ENCODE measurements at regions not wholly inside any gene's neighbourhood (a gene's known extent, or its start where the extent isn't known, plus 50 kb on each side); places are given as distances from the start of the nearest gene placed in this dataset.
"Not testable (repeated sequence)": the region's sequence is repeated elsewhere in the genome, so short reads cannot be mapped to it uniquely, and the experiment has no call there.

GRCh38 chr10:38386869-38387268 lies 292.7 kb downstream of the ZNF37A start:
- ATAC-seq (replicated peaks; ENCODE audit: extremely low read depth, poor library complexity, severe bottlenecking); H3K9me3 Mint-ChIP-seq; H3K4me1 Mint-ChIP-seq; H3K27ac Mint-ChIP-seq (ENCODE audit: low read depth); H3K36me3 Mint-ChIP-seq (ENCODE audit: insufficient read depth); DNase-seq (ENCODE audit: low spot score in 2 of 2); H3K4me3 Mint-ChIP-seq; H3K27me3 Mint-ChIP-seq: not testable (repeated sequence)

- H3K27ac Mint-ChIP-seq (ENCODE audit: low read depth); H3K36me3 Mint-ChIP-seq (ENCODE audit: insufficient read depth); ATAC-seq (replicated peaks; ENCODE audit: extremely low read depth, poor library complexity, severe bottlenecking); H3K4me3 Mint-ChIP-seq; H3K27me3 Mint-ChIP-seq; H3K4me1 Mint-ChIP-seq; H3K9me3 Mint-ChIP-seq: not testable (repeated sequence)
- peak in 1 of 2 donors; percentile 25 for DNase-seq (ENCODE audit: low spot score in 2 of 2)
These were observed 296.6 kb downstream of the ZNF37A start for GRCh38 chr10:38390725-38391124.

- not testable (repeated sequence) for H3K36me3 Mint-ChIP-seq (ENCODE audit: insufficient read depth); H3K27ac Mint-ChIP-seq (ENCODE audit: low read depth); DNase-seq (ENCODE audit: low spot score in 2 of 2); H3K4me3 Mint-ChIP-seq; ATAC-seq (replicated peaks; ENCODE audit: extremely low read depth, poor library complexity, severe bottlenecking); H3K9me3 Mint-ChIP-seq; H3K27me3 Mint-ChIP-seq; H3K4me1 Mint-ChIP-seq
These were observed 301.3 kb downstream of the ZNF37A start for GRCh38 chr10:38395465-38395864.

- H3K4me1 Mint-ChIP-seq; H3K27ac Mint-ChIP-seq (ENCODE audit: low read depth); H3K27me3 Mint-ChIP-seq; H3K4me3 Mint-ChIP-seq; H3K36me3 Mint-ChIP-seq (ENCODE audit: insufficient read depth); DNase-seq (ENCODE audit: low spot score in 2 of 2); H3K9me3 Mint-ChIP-seq; ATAC-seq (replicated peaks; ENCODE audit: extremely low read depth, poor library complexity, severe bottlenecking): not testable (repeated sequence)
These were observed 302.2 kb downstream of the ZNF37A start for GRCh38 chr10:38396178-38396954.

GRCh38 chr10:38401565-38401964 lies 307.4 kb downstream of the ZNF37A start:
- not testable (repeated sequence) for ATAC-seq (replicated peaks; ENCODE audit: extremely low read depth, poor library complexity, severe bottlenecking); DNase-seq (ENCODE audit: low spot score in 2 of 2); H3K4me1 Mint-ChIP-seq; H3K9me3 Mint-ChIP-seq; H3K27me3 Mint-ChIP-seq
- Mint-ChIP-seq H3K36me3 (ENCODE audit: insufficient read depth) (peaks cover 11% of the 10 kb centered on the region), H3K27ac (ENCODE audit: low read depth) (peak overlapping the region; percentile 94), H3K4me3 (peak overlapping the region; percentile 89)

- H3K27me3 Mint-ChIP-seq, H3K9me3 Mint-ChIP-seq, H3K4me1 Mint-ChIP-seq: not testable (repeated sequence)
- H3K4me3 Mint-ChIP-seq: peak overlapping the region; percentile 89
- H3K36me3 Mint-ChIP-seq (ENCODE audit: insufficient read depth): peaks cover 11% of the 10 kb centered on the region
- ATAC-seq (replicated peaks; ENCODE audit: extremely low read depth, poor library complexity, severe bottlenecking) (peak; percentile 96), DNase-seq (ENCODE audit: low spot score in 2 of 2) (peak; percentile 79 to 91)
- peak overlapping the region; percentile 94 for H3K27ac Mint-ChIP-seq (ENCODE audit: low read depth)
These were observed 308.6 kb downstream of the ZNF37A start for GRCh38 chr10:38402442-38403346.

- H3K4me1 Mint-ChIP-seq; H3K27me3 Mint-ChIP-seq; ATAC-seq (replicated peaks; ENCODE audit: extremely low read depth, poor library complexity, severe bottlenecking); DNase-seq (ENCODE audit: low spot score in 2 of 2); H3K9me3 Mint-ChIP-seq; H3K36me3 Mint-ChIP-seq (ENCODE audit: insufficient read depth): not testable (repeated sequence)
- peak overlapping the region; percentile 89 for H3K4me3 Mint-ChIP-seq
- peak overlapping the region; percentile 94 for H3K27ac Mint-ChIP-seq (ENCODE audit: low read depth)
These were observed 309.4 kb downstream of the ZNF37A start for GRCh38 chr10:38403347-38404117.

- DNase-seq (ENCODE audit: low spot score in 2 of 2); H3K27ac Mint-ChIP-seq (ENCODE audit: low read depth); H3K9me3 Mint-ChIP-seq; H3K4me3 Mint-ChIP-seq; H3K27me3 Mint-ChIP-seq; ATAC-seq (replicated peaks; ENCODE audit: extremely low read depth, poor library complexity, severe bottlenecking); H3K4me1 Mint-ChIP-seq: not testable (repeated sequence)
- peaks cover 10% of the 10 kb centered on the region for H3K36me3 Mint-ChIP-seq (ENCODE audit: insufficient read depth)
These were observed 329.5 kb downstream of the ZNF37A start for GRCh38 chr10:38423634-38424033.

GRCh38 chr10:38430242-38430641 lies 336.1 kb downstream of the ZNF37A start:
- H3K9me3 Mint-ChIP-seq; H3K4me3 Mint-ChIP-seq; H3K36me3 Mint-ChIP-seq (ENCODE audit: insufficient read depth); H3K4me1 Mint-ChIP-seq; ATAC-seq (replicated peaks; ENCODE audit: extremely low read depth, poor library complexity, severe bottlenecking); H3K27ac Mint-ChIP-seq (ENCODE audit: low read depth); H3K27me3 Mint-ChIP-seq; DNase-seq (ENCODE audit: low spot score in 2 of 2): not testable (repeated sequence)

GRCh38 chr10:38437359-38437758 lies 343.2 kb downstream of the ZNF37A start:
- DNase-seq (ENCODE audit: low spot score in 2 of 2); H3K36me3 Mint-ChIP-seq (ENCODE audit: insufficient read depth); H3K4me3 Mint-ChIP-seq; H3K4me1 Mint-ChIP-seq; H3K27ac Mint-ChIP-seq (ENCODE audit: low read depth); H3K9me3 Mint-ChIP-seq; ATAC-seq (replicated peaks; ENCODE audit: extremely low read depth, poor library complexity, severe bottlenecking); H3K27me3 Mint-ChIP-seq: not testable (repeated sequence)

GRCh38 chr10:38448614-38449355 lies 354.6 kb downstream of the ZNF37A start:
- H3K36me3 Mint-ChIP-seq (ENCODE audit: insufficient read depth); H3K27ac Mint-ChIP-seq (ENCODE audit: low read depth); H3K9me3 Mint-ChIP-seq; H3K27me3 Mint-ChIP-seq; DNase-seq (ENCODE audit: low spot score in 2 of 2); H3K4me3 Mint-ChIP-seq; H3K4me1 Mint-ChIP-seq; ATAC-seq (replicated peaks; ENCODE audit: extremely low read depth, poor library complexity, severe bottlenecking): not testable (repeated sequence)

GRCh38 chr10:38449618-38450017 lies 355.5 kb downstream of the ZNF37A start:
- H3K27me3 Mint-ChIP-seq; ATAC-seq (replicated peaks; ENCODE audit: extremely low read depth, poor library complexity, severe bottlenecking); H3K4me3 Mint-ChIP-seq; DNase-seq (ENCODE audit: low spot score in 2 of 2); H3K27ac Mint-ChIP-seq (ENCODE audit: low read depth); H3K9me3 Mint-ChIP-seq; H3K4me1 Mint-ChIP-seq; H3K36me3 Mint-ChIP-seq (ENCODE audit: insufficient read depth): not testable (repeated sequence)
